Endothelial cell of umbilical vein (primary cell): ENCODE measurements at regions not wholly inside any gene's neighbourhood (a gene's known extent, or its start where the extent isn't known, plus 50 kb on each side); places are given as distances from the start of the nearest gene placed in this dataset.

Experiments used
- BruUV-seq: library from RNA; stranded (reverse); fragments of 400-500 nt; replicated peaks from 2 replicates; lab custom pipeline; 2021; lab: Mats Ljungman, UMichigan
- CTCF ChIA-PET: fragments of 300-600, 350-600 bp; sonication (Branson Sonifier 250); formaldehyde crosslinking; loops from one replicate; lab custom pipeline; 2021; ENCODE audit warnings: antibody characterized with exemption, inconsistent platforms; lab: Charles Lee
- POLR2A ChIA-PET: fragments of 300-600, 350-600 bp; sonication (Branson Sonifier 250); formaldehyde crosslinking; loops from one replicate; lab custom pipeline; 2021; ENCODE audit warnings: antibody characterized with exemption, inconsistent platforms; lab: Charles Lee
- DNase-seq: peaks from one replicate; pipeline ENCODE4 v3.0.0-alpha.2; 2011; ENCODE audit warnings: low read depth, low spot score
- FAIRE-seq: peaks from 2 replicates; lab custom pipeline; 2011; peaks lifted over from hg19 to GRCh38; lab: Jason Lieb, UNC
- H2AFZ ChIP-seq: 2 replicates; pipeline ENCODE4 v1.6.0; 2012; ENCODE audit warnings: low read depth, low read length, control low read depth, inconsistent platforms
- H3K27ac ChIP-seq: 2 replicates; pipeline ENCODE4 v1.5.1; 2011; ENCODE audit warnings: low read depth, mild to moderate bottlenecking, control low read depth, low read length, moderate library complexity; ENCODE audit not compliant: insufficient read depth
- H3K27me3 ChIP-seq, 2 experiments: 2 replicates each; pipeline versions ENCODE4 v1.6.0 to v1.6.1; 2011; ENCODE audit warnings: low read length in 2 of 2, mixed read lengths in 1 of 2; ENCODE audit not compliant: control insufficient read depth in 2 of 2, insufficient read depth in 2 of 2
- H3K36me3 ChIP-seq, 2 experiments: 2 replicates in 1 of 2; 3 replicates in 1 of 2; pipeline ENCODE4 v1.5.1; 2011; ENCODE audit warnings: low read length in 2 of 2, mild to moderate bottlenecking in 1 of 2, moderate library complexity in 1 of 2; ENCODE audit not compliant: control insufficient read depth in 2 of 2, insufficient read depth in 2 of 2; ENCODE audit errors: extremely low read depth in 1 of 2
- H3K4me1 ChIP-seq: 3 replicates; pipeline ENCODE4 v1.5.1; 2011; ENCODE audit warnings: mild to moderate bottlenecking, low read length; ENCODE audit not compliant: control insufficient read depth, insufficient read depth; ENCODE audit errors: extremely low read depth
- H3K4me2 ChIP-seq: 2 replicates; pipeline ENCODE4 v1.6.1; 2011; ENCODE audit warnings: low read length, control low read depth, mixed read lengths; ENCODE audit not compliant: insufficient read depth
- H3K4me3 ChIP-seq, 3 experiments: fragments of 200-600 bp in 1 of 3; sonication (generic), shearing (Covaris generic) in 1 of 3; replicated peaks in 1 of 3; 2 replicates each; pipeline ENCODE4 v1.5.1; 2011 to 2016; ENCODE audit warnings: control low read depth in 3 of 3, low read length in 3 of 3, mild to moderate bottlenecking in 2 of 3, inconsistent platforms in 1 of 3, low read depth in 1 of 3, moderate library complexity in 1 of 3; ENCODE audit not compliant: insufficient read depth in 1 of 3
- H3K79me2 ChIP-seq: 2 replicates; pipeline ENCODE4 v1.6.0; 2012; ENCODE audit warnings: low read length, inconsistent platforms; ENCODE audit not compliant: control insufficient read depth, insufficient read depth
- H3K9ac ChIP-seq: replicated peaks from 2 replicates; pipeline ENCODE3; 2011; ENCODE audit warnings: low read length, control low read depth; ENCODE audit not compliant: insufficient read depth; ENCODE audit errors: extremely low read depth
- H3K9me1 ChIP-seq: replicated peaks from 3 replicates; pipeline ENCODE4 v1.6.0; 2011; ENCODE audit warnings: mild to moderate bottlenecking, low read length; ENCODE audit not compliant: control insufficient read depth, insufficient read depth; ENCODE audit errors: extremely low read depth
- H3K9me3 ChIP-seq: replicated peaks from 2 replicates; pipeline ENCODE4 v1.5.1; 2012; ENCODE audit warnings: low read length, inconsistent platforms; ENCODE audit not compliant: control insufficient read depth, insufficient read depth
- H4K20me1 ChIP-seq: replicated peaks from 2 replicates; pipeline ENCODE3; 2011; ENCODE audit warnings: mild to moderate bottlenecking, low read length; ENCODE audit not compliant: control insufficient read depth, insufficient read depth; ENCODE audit errors: extremely low read depth
- EZH2 ChIP-seq: IDR thresholded peaks from 2 replicates; pipeline ENCODE4 v1.6.1; 2012; ENCODE audit warnings: borderline replicate concordance, low read depth, mild to moderate bottlenecking, moderate library complexity, low read length, inconsistent platforms; ENCODE audit not compliant: severe bottlenecking
- FOS ChIP-seq: IDR thresholded peaks from 2 replicates; pipeline ENCODE4 v1.6.1; 2011; ENCODE audit warnings: mild to moderate bottlenecking, low read length, moderate library complexity, borderline replicate concordance; ENCODE audit not compliant: insufficient read depth
- GATA2 ChIP-seq: IDR thresholded peaks from 2 replicates; pipeline ENCODE4 v1.7.0; 2011; ENCODE audit warnings: low read depth, mild to moderate bottlenecking, moderate library complexity, mixed read lengths, low read length; ENCODE audit not compliant: insufficient read length, insufficient read depth
- JUN ChIP-seq: IDR thresholded peaks from 2 replicates; pipeline ENCODE4 v1.6.1; 2011; ENCODE audit warnings: borderline replicate concordance, low read depth; ENCODE audit not compliant: insufficient read length, insufficient read depth
- MYC ChIP-seq: IDR thresholded peaks from one replicate; pipeline ENCODE4 v1.6.1; 2011; ENCODE audit warnings: mild to moderate bottlenecking, low read depth, low read length
- POLR2A ChIP-seq: IDR thresholded peaks from 2 replicates; pipeline ENCODE4 v1.6.1; 2012; ENCODE audit warnings: low read depth, mild to moderate bottlenecking, control low read depth, low read length
- POLR2AphosphoS5 ChIP-seq: IDR thresholded peaks from 2 replicates; pipeline ENCODE4 v1.6.1; 2012; ENCODE audit warnings: low read depth, mild to moderate bottlenecking, control low read depth, low read length, moderate library complexity; ENCODE audit not compliant: insufficient read depth
- dilution Hi-C: fragments of 300-500 bp; cut with MboI; formaldehyde crosslinking; loops from one replicate; pipeline ENCODE4 v1.15.0; 2019; ENCODE audit warnings: low sequenced_read_pairs; ENCODE audit not compliant: extremely low pct_ligation_motif_present
- intact Hi-C: fragments of 100-400 bp; cut with micrococcal nuclease; formaldehyde crosslinking; loops from one replicate; pipeline ENCODE4 v1.10.0; 2022
- TF ChIP-seq, protein P1 (sequence below): IDR thresholded peaks from 2 replicates; pipeline ENCODE4 v1.6.1; 2011; ENCODE audit not compliant: insufficient read depth, insufficient read length
- TF ChIP-seq, protein P2 (sequence below), 2 donors: IDR thresholded peaks; 1 replicate in 1 of 2; 2 replicates in 1 of 2; pipeline ENCODE4 v1.5.1; 2011; ENCODE audit warnings: low read length in 2 of 2, mild to moderate bottlenecking in 2 of 2, moderate library complexity in 2 of 2, control low read depth in 1 of 2, inconsistent platforms in 1 of 2, low read depth in 1 of 2; ENCODE audit not compliant: insufficient read depth in 1 of 2; ENCODE audit errors: extremely low read depth in 1 of 2

DNA sequence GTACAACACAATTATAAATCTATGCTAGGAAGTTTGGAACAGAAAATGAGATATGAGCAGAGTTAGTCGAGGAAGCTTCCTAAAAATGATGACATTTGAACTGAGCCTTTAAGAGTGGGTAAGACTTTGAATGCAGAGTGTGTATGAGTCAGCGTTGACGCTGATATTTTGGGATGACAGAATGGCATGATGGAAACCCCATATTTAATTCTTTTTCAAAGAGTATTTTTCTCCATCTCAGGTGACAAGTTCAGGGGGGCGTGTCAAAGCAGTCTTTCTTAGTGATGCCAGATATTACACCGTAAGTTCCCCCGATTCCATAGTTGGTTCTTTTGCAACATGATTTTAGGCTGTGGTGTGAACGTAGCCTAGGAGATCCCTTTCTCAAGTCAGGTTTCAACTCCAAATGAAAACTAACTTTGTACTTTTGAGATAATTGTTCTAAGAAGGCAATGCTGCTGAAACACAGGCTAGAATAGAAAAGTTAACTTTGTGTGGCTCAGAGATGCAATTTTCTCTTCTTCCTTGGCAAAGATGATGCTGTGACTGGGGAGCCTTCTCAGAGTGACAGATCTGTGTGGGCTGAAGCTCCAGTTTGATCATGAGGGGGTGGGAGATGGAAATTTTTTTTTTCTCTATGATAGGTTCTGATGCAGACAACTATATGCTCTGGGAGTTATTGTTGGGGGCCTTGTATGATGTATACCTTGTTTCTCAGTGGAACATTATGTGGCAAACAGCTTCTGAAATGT lies 59.2 kb downstream of the GLUD2 start:
- DNase-seq (no peak), FAIRE-seq (no peak)
- POLR2A ChIA-PET, result no interaction called here
- H3K27me3 ChIP-seq, result no peaks in the 10 kb centered on the region
- no peaks in the 10 kb centered on the region for H4K20me1 ChIP-seq
- H3K36me3 ChIP-seq, result no peaks in the 10 kb centered on the region
- no peak overlapping the region for H3K4me3 ChIP-seq
- TF ChIP-seq POLR2AphosphoS5 (no peak), POLR2A (no peak), GATA2 (no peak), JUN (no peak), EZH2 (no peak), FOS (no peak), MYC (no peak)
- TF ChIP-seq, protein P1, sequence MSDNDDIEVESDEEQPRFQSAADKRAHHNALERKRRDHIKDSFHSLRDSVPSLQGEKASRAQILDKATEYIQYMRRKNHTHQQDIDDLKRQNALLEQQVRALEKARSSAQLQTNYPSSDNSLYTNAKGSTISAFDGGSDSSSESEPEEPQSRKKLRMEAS, result no peak
- TF ChIP-seq, protein P2, sequence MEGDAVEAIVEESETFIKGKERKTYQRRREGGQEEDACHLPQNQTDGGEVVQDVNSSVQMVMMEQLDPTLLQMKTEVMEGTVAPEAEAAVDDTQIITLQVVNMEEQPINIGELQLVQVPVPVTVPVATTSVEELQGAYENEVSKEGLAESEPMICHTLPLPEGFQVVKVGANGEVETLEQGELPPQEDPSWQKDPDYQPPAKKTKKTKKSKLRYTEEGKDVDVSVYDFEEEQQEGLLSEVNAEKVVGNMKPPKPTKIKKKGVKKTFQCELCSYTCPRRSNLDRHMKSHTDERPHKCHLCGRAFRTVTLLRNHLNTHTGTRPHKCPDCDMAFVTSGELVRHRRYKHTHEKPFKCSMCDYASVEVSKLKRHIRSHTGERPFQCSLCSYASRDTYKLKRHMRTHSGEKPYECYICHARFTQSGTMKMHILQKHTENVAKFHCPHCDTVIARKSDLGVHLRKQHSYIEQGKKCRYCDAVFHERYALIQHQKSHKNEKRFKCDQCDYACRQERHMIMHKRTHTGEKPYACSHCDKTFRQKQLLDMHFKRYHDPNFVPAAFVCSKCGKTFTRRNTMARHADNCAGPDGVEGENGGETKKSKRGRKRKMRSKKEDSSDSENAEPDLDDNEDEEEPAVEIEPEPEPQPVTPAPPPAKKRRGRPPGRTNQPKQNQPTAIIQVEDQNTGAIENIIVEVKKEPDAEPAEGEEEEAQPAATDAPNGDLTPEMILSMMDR (IDR thresholded peaks at IDR 0.05; ENCODE audit: extremely low read depth in 1 of 2, insufficient read depth in 1 of 2, low read depth in 1 of 2, low read length in 2 of 2), result no peak
- H3K4me2 ChIP-seq, result no peak overlapping the region
- no peaks in the 10 kb centered on the region for H3K4me1 ChIP-seq
- H3K9me3 ChIP-seq, result no peaks in the 10 kb centered on the region
- H3K79me2 ChIP-seq, result no peaks in the 10 kb centered on the region
- H3K27ac ChIP-seq, result no peak overlapping the region
- intact Hi-C loops (no loop called here), dilution Hi-C loops (no loop called here)
- H3K9me1 ChIP-seq, result no peaks in the 10 kb centered on the region
- BruUV-seq, result no TSS peak
- no peak overlapping the region for H2AFZ ChIP-seq
- CTCF ChIA-PET, result no interaction called here
- H3K9ac ChIP-seq, result no peak overlapping the region
